NCI-H82 treated with DMSO at 0.1 percent for 48 hours (cell line): ENCODE measurements at regions not wholly inside any gene's neighbourhood (a gene's known extent, or its start where the extent isn't known, plus 50 kb on each side); places are given as distances from the start of the nearest gene placed in this dataset.

Source experiments
- DNase-seq: peaks from one replicate; lab custom pipeline; 2025; ENCODE audit not compliant: unreplicated experiment; lab: John Stamatoyannopoulos, UW

DNA sequence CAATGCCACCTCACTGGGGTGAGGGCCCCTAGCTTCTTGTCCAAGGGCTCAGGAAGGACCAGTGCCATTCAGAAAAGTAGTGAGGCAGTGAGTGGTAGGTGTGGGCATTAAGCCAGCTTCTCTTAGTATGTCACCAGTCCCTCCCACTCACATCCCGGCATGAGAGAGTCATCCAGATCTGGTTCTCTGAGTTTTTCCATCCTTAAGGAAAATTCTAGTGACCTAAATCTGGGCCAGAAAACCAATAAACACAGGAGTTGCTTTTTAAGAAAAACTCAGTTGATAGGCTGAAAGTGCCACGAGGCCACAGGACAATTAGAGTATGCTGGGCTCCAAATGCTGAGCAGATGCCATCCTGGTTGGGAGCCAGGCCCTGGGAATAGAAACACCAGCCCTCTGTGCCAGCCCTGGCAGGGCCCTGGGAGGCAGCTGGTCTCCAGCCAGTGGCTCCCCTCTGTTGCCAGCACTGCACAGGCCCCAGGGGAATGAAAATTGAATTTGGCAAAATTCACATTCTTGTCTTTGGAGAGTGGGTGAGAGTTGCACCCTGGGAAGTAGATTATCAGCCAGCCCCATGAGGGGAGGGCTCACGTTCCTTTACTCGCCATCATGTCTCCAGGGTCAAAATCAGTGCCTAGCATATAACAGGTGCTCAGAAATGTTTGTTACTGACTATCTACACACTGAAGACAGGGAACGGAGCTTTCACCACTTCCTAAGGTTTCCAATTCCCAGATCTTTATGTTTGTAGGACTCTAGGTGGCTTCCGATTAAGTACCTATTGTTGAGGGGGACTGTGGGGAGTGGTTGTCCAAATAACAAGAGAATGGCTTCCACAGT lies 52.8 kb downstream of the FAM43A start:
- DNase-seq, result no peak

DNA sequence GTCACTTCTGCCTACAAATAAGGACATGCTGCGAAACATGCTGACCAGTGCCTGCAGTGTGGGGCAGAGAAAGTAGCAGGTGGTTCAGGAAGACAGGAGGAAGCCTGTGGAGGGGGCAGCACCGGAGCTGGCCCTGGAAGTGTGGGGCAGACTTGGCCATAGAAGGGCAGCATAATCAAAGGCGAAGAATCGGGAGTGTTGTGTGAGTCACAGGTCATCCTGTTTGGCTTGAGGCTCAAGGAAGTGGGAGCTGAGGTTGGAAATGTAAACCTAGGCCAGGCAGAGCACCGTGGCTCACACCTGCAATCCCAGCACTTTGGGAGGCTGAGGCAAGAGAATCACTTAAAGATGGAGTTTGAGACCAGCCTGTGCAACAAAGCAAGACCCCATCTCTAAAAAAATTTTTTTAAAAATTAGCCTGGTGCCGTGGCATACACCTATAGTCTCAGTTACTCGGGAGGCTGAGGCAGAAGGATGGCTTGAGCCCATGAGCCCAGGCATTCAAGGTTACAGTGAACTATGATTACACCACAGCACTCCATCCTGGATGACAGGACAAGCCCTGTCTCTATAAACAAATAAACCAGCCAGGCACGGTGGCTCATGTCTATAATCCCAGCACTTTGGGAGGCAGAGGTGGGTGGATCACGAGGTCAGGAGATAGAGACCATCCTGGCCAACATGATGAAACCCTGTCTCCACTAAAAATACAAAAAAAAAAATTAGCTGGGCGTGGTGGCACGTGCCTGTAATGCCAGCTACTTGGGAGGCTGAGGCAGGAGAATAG lies 54.0 kb downstream of the FAM43A start:
- DNase-seq, result no peak

DNA sequence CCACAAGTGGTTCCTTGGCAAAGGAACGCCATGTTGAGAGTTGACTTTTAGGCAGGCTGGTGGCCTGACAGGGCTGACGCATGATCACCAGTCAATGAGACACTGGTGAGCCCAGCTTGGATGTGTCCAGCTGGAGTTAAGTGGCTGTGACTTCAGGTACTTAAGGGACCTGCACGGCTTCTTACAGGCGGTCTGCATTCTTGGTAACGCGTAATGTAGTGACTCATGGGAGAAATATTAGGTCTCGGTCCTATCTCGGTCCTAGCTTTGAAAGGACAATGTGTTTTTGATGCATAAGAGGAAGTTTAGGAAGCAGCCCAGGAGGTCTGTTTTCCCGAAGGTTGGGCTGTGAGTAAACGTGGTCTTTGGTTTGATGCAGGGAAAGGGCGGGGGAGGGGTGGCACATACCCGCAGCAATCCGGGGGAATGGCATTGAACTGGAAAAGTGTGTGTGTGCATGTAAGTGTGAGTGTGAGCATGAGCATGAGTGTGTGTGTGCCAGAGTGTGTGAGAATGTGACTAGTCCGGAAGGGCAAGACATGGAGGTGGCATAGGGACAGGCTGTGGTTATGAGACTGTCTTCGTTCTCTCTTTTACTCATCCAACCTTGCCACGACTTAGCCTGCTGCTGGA lies 55.3 kb downstream of the FAM43A start:
- DNase-seq, result no peak

- DNase-seq, result no peak
Observed at GRCh38 chr3:194741916-194742315, 56.2 kb downstream of the FAM43A start.

DNA sequence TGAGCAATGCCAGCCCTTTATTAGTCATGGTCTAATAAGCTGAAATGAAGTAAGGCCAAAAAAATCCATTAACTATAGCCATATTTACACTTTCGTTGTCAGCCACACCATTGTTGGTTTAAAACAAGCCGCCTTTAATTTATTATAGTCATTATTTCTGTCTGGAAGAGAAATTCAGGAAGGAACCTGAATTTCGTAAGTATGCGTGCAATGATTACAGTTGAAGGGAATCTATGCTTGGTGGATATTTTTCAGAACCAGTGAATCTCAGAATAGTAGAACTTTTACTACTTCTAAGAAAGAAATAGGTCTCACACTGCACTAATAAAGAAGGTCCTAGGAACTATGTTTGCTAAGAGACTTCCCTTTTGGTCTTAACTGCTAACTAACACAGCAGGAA lies 59.1 kb downstream of the FAM43A start:
- DNase-seq, result no peak

- no peak for DNase-seq
Observed at GRCh38 chr3:194745422-194746184, 59.9 kb downstream of the FAM43A start.

- no peak for DNase-seq
Observed at GRCh38 chr3:194748225-194748624, 62.5 kb downstream of the FAM43A start.

DNA sequence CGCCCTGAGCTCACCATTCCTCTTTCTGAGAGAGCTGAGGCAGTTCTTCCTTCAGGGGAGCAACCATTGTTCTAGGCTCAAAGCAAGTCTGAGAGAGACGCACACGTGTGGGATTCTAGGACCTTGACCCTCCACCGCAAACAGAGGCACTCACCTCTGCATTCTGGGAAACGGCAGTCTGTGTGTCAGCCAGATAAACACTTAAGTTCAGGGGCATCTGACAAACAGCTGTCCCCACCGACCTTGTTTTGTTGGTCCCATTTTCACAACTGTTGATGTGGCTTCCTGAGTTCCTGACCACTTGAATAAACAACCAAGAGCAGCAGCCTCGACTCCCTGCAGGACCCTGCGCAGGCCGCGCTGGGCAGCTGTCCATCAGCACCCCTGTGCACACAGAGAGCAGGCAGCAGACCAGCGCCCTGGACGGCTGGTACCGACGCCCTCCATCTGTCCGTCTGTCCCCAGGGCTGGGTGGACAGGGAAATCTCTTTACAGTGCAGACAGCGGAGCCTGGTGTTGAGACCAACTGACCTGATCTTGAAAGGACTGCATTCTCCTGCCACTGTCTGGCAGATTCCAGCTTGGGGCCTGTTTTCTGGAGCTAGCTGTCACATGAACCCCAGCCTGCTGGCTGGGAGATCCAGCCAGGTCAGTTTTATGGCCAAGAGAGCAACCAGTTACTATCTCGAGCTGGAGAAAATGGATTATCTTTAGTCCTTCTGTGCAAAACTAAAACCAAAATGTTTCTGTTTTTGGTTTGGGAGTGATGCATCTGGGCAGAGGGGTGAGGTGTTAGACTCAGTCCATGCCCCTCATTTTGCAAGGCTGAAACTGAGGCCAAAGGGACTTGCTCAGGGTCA lies 64.2 kb downstream of the FAM43A start:
- no peak for DNase-seq

DNA sequence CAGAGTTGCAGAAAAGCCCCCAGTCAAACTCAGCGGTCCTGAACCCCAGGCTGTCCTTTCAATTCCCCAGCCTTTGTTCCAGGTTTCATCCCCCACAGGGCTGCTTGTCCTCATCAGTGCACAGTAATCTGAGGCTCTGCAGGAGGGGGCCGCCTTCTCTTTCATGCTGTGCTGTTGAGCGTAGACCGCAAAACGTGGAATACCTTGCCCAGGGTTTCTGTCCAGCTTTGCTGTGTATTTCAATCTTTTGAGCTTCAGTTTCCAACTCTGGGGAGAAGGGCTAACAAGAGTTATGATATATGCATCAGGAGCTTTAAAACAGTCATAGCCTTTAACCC lies 64.8 kb downstream of the FAM43A start:
- DNase-seq, result no peak

- DNase-seq, result no peak
Observed at GRCh38 chr3:194755671-194756459, 70.2 kb downstream of the FAM43A start.

DNA sequence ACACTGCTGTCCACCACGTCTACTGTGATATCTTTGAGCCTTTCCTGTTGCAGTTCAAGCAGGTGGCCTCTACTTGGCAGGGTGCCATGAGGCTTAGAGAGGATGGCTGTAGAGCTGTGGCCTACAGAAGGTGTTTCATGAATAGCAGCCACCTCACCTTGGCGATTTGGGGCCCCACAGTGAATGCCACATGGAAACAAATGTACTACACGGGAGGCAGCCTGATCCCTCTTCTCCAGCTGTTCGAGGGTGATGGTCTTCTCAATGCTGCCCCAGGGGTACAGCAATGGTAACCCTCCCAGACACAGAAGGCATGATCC lies 70.7 kb downstream of the FAM43A start:
- no peak for DNase-seq

GRCh38 chr3:194756791-194757325 lies 71.2 kb downstream of the FAM43A start:
- no peak for DNase-seq

GRCh38 chr3:194757647-194758061 lies 72.0 kb downstream of the FAM43A start:
- DNase-seq, result no peak

DNA sequence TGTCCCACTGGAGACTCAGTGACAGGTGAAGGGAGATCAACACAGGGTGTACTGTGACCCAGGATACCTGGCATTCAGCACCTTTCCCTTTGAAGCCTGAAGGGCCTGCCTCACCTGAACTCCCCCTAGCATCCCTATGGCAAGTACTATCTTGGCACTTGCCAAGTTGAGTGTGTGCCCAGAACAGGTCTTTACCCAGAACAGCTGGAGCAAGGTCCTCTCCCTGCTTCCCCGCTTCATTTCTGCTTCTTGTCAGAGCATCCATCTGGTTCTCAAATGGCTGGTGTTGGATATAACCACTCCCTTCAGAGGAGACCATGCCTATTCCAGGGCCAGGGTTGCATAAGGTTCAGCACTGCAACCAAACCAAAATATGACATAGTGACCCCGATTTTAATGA lies 73.0 kb downstream of the FAM43A start:
- DNase-seq, result no peak

DNA sequence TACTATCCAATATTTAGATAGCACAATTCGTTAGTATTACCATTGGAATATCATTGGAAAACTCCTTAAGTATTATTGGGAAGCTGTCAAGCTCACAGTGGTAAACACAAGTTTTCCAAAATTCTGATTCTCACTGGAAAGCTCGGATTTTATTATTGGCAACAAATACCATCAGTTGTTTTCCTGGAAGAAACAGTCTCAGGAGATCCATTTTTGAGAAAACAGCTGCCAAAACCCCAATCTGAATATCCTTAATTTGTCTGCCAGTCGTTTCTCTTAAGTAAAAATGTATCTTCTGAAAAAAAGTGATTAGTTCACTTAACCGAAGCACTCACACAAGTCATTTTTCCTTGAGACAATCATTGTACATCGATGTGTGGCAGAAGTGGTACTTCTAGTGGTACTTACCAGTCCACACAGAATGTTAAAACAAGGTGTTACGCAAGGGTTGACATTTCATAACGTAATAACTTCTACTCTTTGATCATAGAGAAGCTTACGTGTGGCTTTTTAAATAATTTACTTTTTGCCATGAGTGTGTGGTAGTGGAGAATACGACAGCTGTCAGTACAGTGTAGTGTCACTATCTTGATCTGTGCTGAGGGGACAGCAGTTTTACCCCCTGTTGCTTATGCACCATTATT lies 74.9 kb downstream of the FAM43A start:
- DNase-seq, result no peak

GRCh38 chr3:194761384-194761783 lies 75.7 kb downstream of the FAM43A start:
- DNase-seq, result no peak

DNA sequence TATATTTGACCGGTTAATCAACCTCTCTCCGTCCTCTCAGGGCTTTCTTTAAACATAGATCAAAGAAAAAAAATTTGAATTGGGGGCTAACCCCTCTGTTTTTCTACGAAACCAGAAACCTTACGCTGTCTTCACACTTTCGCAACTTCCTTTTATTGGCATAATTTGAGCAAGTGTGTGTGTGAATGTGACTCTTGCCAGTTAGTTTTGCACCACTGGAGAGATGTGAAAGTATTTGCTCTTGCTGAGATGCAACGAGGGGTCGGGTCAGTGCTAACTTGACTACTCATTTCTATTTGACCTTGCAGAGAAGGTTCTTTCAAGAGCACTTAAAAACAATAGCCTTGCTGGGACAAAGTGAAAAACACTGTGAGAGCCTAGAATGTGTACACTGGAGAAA lies 81.2 kb downstream of the FAM43A start:
- DNase-seq, result no peak

- no peak for DNase-seq
Observed at GRCh38 chr3:194767446-194768207, 81.9 kb downstream of the FAM43A start.
